A549 (cell line): ENCODE measurements at regions not wholly inside any gene's neighbourhood (a gene's known extent, or its start where the extent isn't known, plus 50 kb on each side); places are given as distances from the start of the nearest gene placed in this dataset.

ENCODE experiments used
- ATAC-seq, 2 experiments: fragments of 200-7000 bp in 1 of 2; fragments of >200 bp in 1 of 2; cut with Nextera tagmentation in 1 of 2; cut with Tn5 transposase in 1 of 2; 3 replicates each; pipeline versions ENCODE4 v1.8.0 to v1.9.1; 2018 to 2020; ENCODE audit warnings: mild to moderate bottlenecking in 1 of 2, moderate library complexity in 1 of 2
- CTCF ChIA-PET: fragments of 300-600 bp; sonication (Branson Sonifier 250); formaldehyde crosslinking; extraction: SDS; loops from one replicate; lab custom pipeline; 2021; ENCODE audit warnings: antibody characterized with exemption, inconsistent platforms; lab: Yijun Ruan, JAX
- POLR2A ChIA-PET: fragments of 350-600 bp; formaldehyde crosslinking; extraction: SDS; loops from one replicate; lab custom pipeline; 2021; ENCODE audit warnings: antibody characterized with exemption, inconsistent platforms; lab: Yijun Ruan, JAX
- DNase-seq, 2 experiments: peaks; one replicate each; pipeline versions ENCODE4 v3.0.0 to v3.0.0-alpha.2; 2011 to 2016; ENCODE audit warnings: low read depth in 1 of 2, low spot score in 1 of 2
- FAIRE-seq: peaks from 2 replicates; lab custom pipeline; 2011; peaks lifted over from hg19 to GRCh38; lab: Jason Lieb, UNC
- H3K27ac ChIP-seq, 2 experiments: fragments of >200 bp; sonication (Bioruptor Twin); formaldehyde crosslinking; 3 replicates each; pipeline ENCODE4 v1.5.1; 2016 to 2017
- H3K4me1 ChIP-seq: fragments of >200 bp; sonication (Bioruptor Twin); formaldehyde crosslinking; 3 replicates; pipeline ENCODE4 v1.6.1; 2016
- H3K4me2 ChIP-seq: fragments of >200 bp; sonication (Bioruptor Twin); formaldehyde crosslinking; 3 replicates; pipeline ENCODE4 v1.6.1; 2016
- H3K4me3 ChIP-seq: fragments of >200 bp; sonication (Bioruptor Twin); formaldehyde crosslinking; 3 replicates; pipeline ENCODE4 v1.5.1; 2016
- H3K9me3 ChIP-seq: fragments of >200 bp; sonication (Bioruptor Twin); formaldehyde crosslinking; 3 replicates; pipeline ENCODE4 v1.6.1; 2016
- BCL3 ChIP-seq: fragments of >200 bp; sonication (Bioruptor Twin); formaldehyde crosslinking; IDR thresholded peaks from 3 replicates; pipeline ENCODE4 v1.6.1; 2016
- CTCF ChIP-seq: fragments of >200 bp; sonication (Bioruptor Twin); formaldehyde crosslinking; IDR thresholded peaks from 3 replicates; pipeline ENCODE4 v1.5.1; 2016
- FOSL2 ChIP-seq, 2 experiments: fragments of 450-650 bp in 1 of 2; fragments of >200 bp in 1 of 2; sonication (Bioruptor Twin) in 1 of 2; formaldehyde crosslinking; IDR thresholded peaks; 2 replicates each; pipeline versions ENCODE4 v1.5.0 to v1.6.1; 2016 to 2020; ENCODE audit warnings: mild to moderate bottlenecking in 1 of 2, moderate library complexity in 1 of 2
- FOXS1 ChIP-seq: fragments of 250-450 bp; sonication (Bioruptor Pico); IDR thresholded peaks from 2 replicates; pipeline ENCODE4 v1.5.0; 2020; ENCODE audit warnings: mild to moderate bottlenecking, moderate library complexity
- HEYL ChIP-seq: fragments of 250-450 bp; sonication (Bioruptor Pico); IDR thresholded peaks from 2 replicates; pipeline ENCODE4 v1.8.0; 2021; ENCODE audit warnings: mild to moderate bottlenecking, moderate library complexity
- HMGXB4 ChIP-seq: fragments of 250-450 bp; sonication (Bioruptor Pico); IDR thresholded peaks from 2 replicates; pipeline ENCODE4 v1.5.0; 2021; ENCODE audit warnings: mild to moderate bottlenecking, moderate library complexity, borderline replicate concordance
- HOXA7 ChIP-seq: fragments of 250-450 bp; sonication (Bioruptor Pico); IDR thresholded peaks from 2 replicates; pipeline ENCODE4 v1.5.0; 2020; ENCODE audit warnings: mild to moderate bottlenecking, moderate library complexity
- HOXB13 ChIP-seq: fragments of 250-450 bp; sonication (Bioruptor Pico); IDR thresholded peaks from 2 replicates; pipeline ENCODE4 v1.5.0; 2020; ENCODE audit warnings: low read depth, mild to moderate bottlenecking, moderate library complexity
- HOXB5 ChIP-seq: fragments of 250-450 bp; sonication (Bioruptor Pico); IDR thresholded peaks from 2 replicates; pipeline ENCODE4 v1.5.0; 2020; ENCODE audit warnings: mild to moderate bottlenecking, moderate library complexity
- MAX ChIP-seq: IDR thresholded peaks from 2 replicates; pipeline ENCODE4 v1.6.1; 2012
- MYC ChIP-seq: IDR thresholded peaks from 2 replicates; pipeline ENCODE4 v1.6.1; 2012; ENCODE audit warnings: mild to moderate bottlenecking, inconsistent platforms, low read length, improper control_type of control experiment, borderline replicate concordance
- NFE2L2 ChIP-seq: fragments of 150-350 bp; conservative IDR thresholded peaks from 2 replicates; pipeline ENCODE4 v1.6.1; 2014; ENCODE audit warnings: low read length
- NR3C1 ChIP-seq: fragments of >200 bp; sonication (Bioruptor Twin); formaldehyde crosslinking; IDR thresholded peaks from 3 replicates; pipeline ENCODE4 v1.6.1; 2017
- RAD21 ChIP-seq, 2 experiments: fragments of >200 bp in 1 of 2; sonication (Bioruptor Twin) in 1 of 2; formaldehyde crosslinking in 1 of 2; IDR thresholded peaks in 1 of 2; conservative IDR thresholded peaks in 1 of 2; 2 replicates in 1 of 2; 3 replicates in 1 of 2; pipeline ENCODE4 v1.6.1; 2012 to 2018; ENCODE audit warnings: inconsistent platforms in 1 of 2
- REST ChIP-seq: fragments of 200-600 bp; sonication (generic); IDR thresholded peaks from 2 replicates; pipeline ENCODE4 v1.6.1; 2016; ENCODE audit warnings: antibody characterized with exemption, mild to moderate bottlenecking, moderate library complexity
- RNF2 ChIP-seq: fragments of 200-600 bp; sonication (generic); IDR thresholded peaks from 2 replicates; pipeline ENCODE4 v1.6.1; 2016; ENCODE audit warnings: low read depth, mild to moderate bottlenecking, antibody characterized with exemption, moderate library complexity, borderline replicate concordance
- TFCP2L1 ChIP-seq: fragments of 250-450 bp; sonication (Bioruptor Pico); IDR thresholded peaks from 2 replicates; pipeline ENCODE4 v1.5.0; 2021; ENCODE audit warnings: mild to moderate bottlenecking
- TP53 ChIP-seq: fragments of 250-450 bp; sonication (Bioruptor Pico); IDR thresholded peaks from 2 replicates; pipeline ENCODE4 v1.5.0; 2021; ENCODE audit warnings: mild to moderate bottlenecking, moderate library complexity
- ZFP36 ChIP-seq: fragments of 450-650 bp; IDR thresholded peaks from 2 replicates; pipeline ENCODE4 v1.6.1; 2014; ENCODE audit warnings: borderline replicate concordance; ENCODE audit not compliant: partially characterized antibody
- ZNF302 ChIP-seq: fragments of 250-450 bp; sonication (Bioruptor Pico); IDR thresholded peaks from 2 replicates; pipeline ENCODE4 v1.9.0; 2021; ENCODE audit warnings: inconsistent platforms, mild to moderate bottlenecking, moderate library complexity

- ChIA-PET POLR2A (no interaction called here), CTCF (no interaction called here)
- no peak for TF ChIP-seq RNF2
- TF ChIP-seq HMGXB4 (CRISPR knock-in tag): no peak
- TF ChIP-seq MAX: no peak
- no peak for TF ChIP-seq REST
- TF ChIP-seq RAD21 (conservative IDR thresholded peaks at IDR 0.05 in 1 of 2, IDR thresholded peaks at IDR 0.05 in 1 of 2): no peak
- no peak for TF ChIP-seq HOXA7 (CRISPR knock-in tag)
- no peak for TF ChIP-seq CTCF
- no peak for TF ChIP-seq MYC
- no peak for TF ChIP-seq BCL3
- no peak for TF ChIP-seq HOXB5 (CRISPR knock-in tag)
- TF ChIP-seq FOSL2 (IDR thresholded peaks at IDR 0.05): no peak
- TF ChIP-seq FOSL2 (CRISPR knock-in tag; IDR thresholded peaks at IDR 0.05): no peak
- no peak for TF ChIP-seq TP53 (CRISPR knock-in tag)
- TF ChIP-seq NFE2L2: no peak
- no peak for TF ChIP-seq FOXS1 (CRISPR knock-in tag)
- TF ChIP-seq TFCP2L1: no peak
- no peak for TF ChIP-seq ZFP36
- no peak for TF ChIP-seq NR3C1
- TF ChIP-seq HEYL: no peak
- no peak for TF ChIP-seq ZNF302
- TF ChIP-seq HOXB13 (CRISPR knock-in tag): no peak
- DNase-seq (no peak), FAIRE-seq (no peak), ATAC-seq (no peak)
- no peaks in the 10 kb centered on the region for H3K4me1 ChIP-seq
- H3K4me3 ChIP-seq: no peak overlapping the region
- no peak overlapping the region for H3K27ac ChIP-seq
- no peaks in the 10 kb centered on the region for H3K9me3 ChIP-seq
- no peak overlapping the region for H3K4me2 ChIP-seq
These were observed 224.7 kb upstream of the SFRP2 start for GRCh38 chr4:154013576-154013975.
